ENCODE measurements at regions not wholly inside any gene's neighbourhood (a gene's known extent, or its start where the extent isn't known, plus 50 kb on each side); places are given as distances from the start of the nearest gene placed in this dataset.

GRCh38 chr18:2060086-2060485 lies 511.2 kb downstream of the METTL4 start:
- ChIA-PET POLR2A (no interaction called here), CTCF (interaction anchor here (0.6 kb wide), 1 partner anchor 1106 kb away, joined by 4 read pairs; no protein-coding TSS in a partner anchor)
- Mint-ChIP-seq H3K27me3 (peaks cover 8% of the 10 kb centered on the region), H3K9me3 (peaks cover 3% of the 10 kb centered on the region), H3K4me3 (no peak overlapping the region), H3K36me3 (ENCODE audit: low read depth) (no peaks in the 10 kb centered on the region), H3K4me1 (ENCODE audit: low read depth) (no peaks in the 10 kb centered on the region), H3K27ac (no peak overlapping the region)
- intact Hi-C loops (cut with DNase I, micrococcal nuclease), result loop anchor here in 1 of 2 experiments (10.0 kb wide), 1 partner anchor 65 kb away; no protein-coding TSS in a partner anchor
- Histone ChIP-seq H3K27ac (ENCODE audit: low read depth in 1 of 2, low read length in 2 of 2) (no peak overlapping the region), H3K4me3 (ENCODE audit: low read length) (no peak overlapping the region), H3K36me3 (ENCODE audit: insufficient read depth, low read length) (no peaks in the 10 kb centered on the region), H3K27me3 (ENCODE audit: control insufficient read depth in 1 of 2, insufficient read depth in 2 of 2, low read length in 2 of 2) (no peaks in the 10 kb centered on the region), H3K9me3 (ENCODE audit: control insufficient read depth in 1 of 2, insufficient read depth in 1 of 2, low read length in 2 of 2) (peaks cover 0 to 9% of the 10 kb centered on the region in 2 experiments), H3K4me1 (ENCODE audit: insufficient read depth, low read length) (no peaks in the 10 kb centered on the region)
- DNase-seq (no peak), ATAC-seq (ENCODE audit: poor library complexity) (no peak)
- no peak for TF ChIP-seq CTCF (IDR thresholded peaks at IDR 0.05)

- H3K36me3 ChIP-seq (ENCODE audit: insufficient read depth, low read length), result no peaks in the 10 kb centered on the region
- Mint-ChIP-seq H3K36me3 (ENCODE audit: low read depth) (no peaks in the 10 kb centered on the region), H3K9me3 (no peaks in the 10 kb centered on the region), H3K4me1 (ENCODE audit: low read depth) (no peaks in the 10 kb centered on the region), H3K4me3 (no peak overlapping the region), H3K27me3 (no peaks in the 10 kb centered on the region), H3K27ac (no peak overlapping the region)
- TF ChIP-seq CTCF (IDR thresholded peaks at IDR 0.05), result no peak
- H3K9me3 ChIP-seq (ENCODE audit: control insufficient read depth in 1 of 2, insufficient read depth in 1 of 2, low read length in 2 of 2), result no peaks in the 10 kb centered on the region
- H3K27me3 ChIP-seq (ENCODE audit: control insufficient read depth in 1 of 2, insufficient read depth in 2 of 2, low read length in 2 of 2), result no peaks in the 10 kb centered on the region
- ATAC-seq (ENCODE audit: poor library complexity) (no peak), DNase-seq (no peak)
- no peaks in the 10 kb centered on the region for H3K4me1 ChIP-seq (ENCODE audit: insufficient read depth, low read length)
- no peak overlapping the region for H3K4me3 ChIP-seq (ENCODE audit: low read length)
- intact Hi-C loops (cut with DNase I, micrococcal nuclease), result no loop called here
- ChIA-PET CTCF (no interaction called here), POLR2A (interaction anchor here (0.7 kb wide), 1 partner anchor 23 kb away, joined by 3 read pairs; no protein-coding TSS in a partner anchor)
- no peak overlapping the region for H3K27ac ChIP-seq (ENCODE audit: low read depth in 1 of 2, low read length in 2 of 2)
Measured at GRCh38 chr18:2070631-2071030, 500.7 kb downstream of the METTL4 start.

GRCh38 chr18:2075499-2075898 lies 495.8 kb downstream of the METTL4 start:
- POLR2A ChIA-PET, result no interaction called here
- Histone ChIP-seq H3K4me1 (ENCODE audit: insufficient read depth, low read length) (no peaks in the 10 kb centered on the region), H3K27ac (ENCODE audit: low read depth in 1 of 2, low read length in 2 of 2) (no peak overlapping the region), H3K27me3 (ENCODE audit: control insufficient read depth in 1 of 2, insufficient read depth in 2 of 2, low read length in 2 of 2) (no peaks in the 10 kb centered on the region), H3K36me3 (ENCODE audit: insufficient read depth, low read length) (no peaks in the 10 kb centered on the region), H3K4me3 (ENCODE audit: low read length) (no peak overlapping the region), H3K9me3 (ENCODE audit: control insufficient read depth in 1 of 2, insufficient read depth in 1 of 2, low read length in 2 of 2) (no peaks in the 10 kb centered on the region)
- CTCF ChIA-PET, result no interaction called here
- DNase-seq, result no peak
- intact Hi-C loops (cut with DNase I, micrococcal nuclease), result no loop called here
- no peaks in the 10 kb centered on the region for H3K27me3 Mint-ChIP-seq
- H3K9me3 Mint-ChIP-seq, result no peaks in the 10 kb centered on the region
- no peaks in the 10 kb centered on the region for H3K36me3 Mint-ChIP-seq (ENCODE audit: low read depth)
- no peak overlapping the region for H3K27ac Mint-ChIP-seq
- no peak for ATAC-seq (ENCODE audit: poor library complexity)
- no peak overlapping the region for H3K4me3 Mint-ChIP-seq
- TF ChIP-seq CTCF (IDR thresholded peaks at IDR 0.05), result no peak
- no peaks in the 10 kb centered on the region for H3K4me1 Mint-ChIP-seq (ENCODE audit: low read depth)
